Inflammatory macrophage (primary cell): ENCODE measurements at regions not wholly inside any gene's neighbourhood (a gene's known extent, or its start where the extent isn't known, plus 50 kb on each side); places are given as distances from the start of the nearest gene placed in this dataset.

Source experiments
- DNase-seq, 2 donors: peaks; one replicate each; pipeline ENCODE4 v3.0.0-alpha.2; 2020 to 2022

DNA sequence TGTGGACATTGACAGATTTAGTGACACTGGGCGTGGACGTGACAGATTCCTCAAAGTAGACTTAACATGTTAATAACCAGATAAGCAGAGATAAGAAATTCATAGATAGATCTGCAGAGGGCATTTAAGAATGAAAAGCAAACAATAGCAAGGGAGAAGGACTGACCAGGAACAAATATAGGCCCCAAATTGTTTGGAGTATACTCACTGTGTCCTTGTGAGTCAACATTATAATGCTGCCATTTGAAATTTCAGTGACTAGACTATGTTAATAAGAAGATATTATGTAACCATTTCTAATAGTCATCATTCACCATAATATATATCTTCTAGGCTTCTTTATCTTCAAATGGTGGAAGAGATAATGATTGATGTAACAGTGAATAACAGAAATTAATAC, 78.1 kb upstream of the SLC38A11 start:
- no peak for DNase-seq

DNA sequence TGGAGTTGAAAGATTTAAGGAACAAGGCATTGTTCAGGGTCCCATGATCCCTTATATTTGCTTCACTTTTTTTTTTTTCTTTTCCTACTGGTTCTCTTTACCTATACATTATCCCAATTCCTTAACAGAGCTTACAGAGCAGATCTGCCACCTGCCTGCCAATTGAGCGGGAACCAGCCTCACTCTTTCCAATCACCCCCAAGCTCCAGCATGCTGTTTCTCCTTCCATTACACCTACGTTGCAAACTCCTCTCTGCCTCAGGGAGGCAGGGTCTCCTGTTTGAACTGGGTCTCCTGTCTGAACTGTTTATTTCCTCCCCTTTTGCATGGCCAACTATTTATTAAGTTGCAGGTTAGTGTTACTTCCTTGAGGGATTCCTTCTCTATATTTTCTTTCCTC, 77.2 kb upstream of the SLC38A11 start:
- DNase-seq: no peak

DNA sequence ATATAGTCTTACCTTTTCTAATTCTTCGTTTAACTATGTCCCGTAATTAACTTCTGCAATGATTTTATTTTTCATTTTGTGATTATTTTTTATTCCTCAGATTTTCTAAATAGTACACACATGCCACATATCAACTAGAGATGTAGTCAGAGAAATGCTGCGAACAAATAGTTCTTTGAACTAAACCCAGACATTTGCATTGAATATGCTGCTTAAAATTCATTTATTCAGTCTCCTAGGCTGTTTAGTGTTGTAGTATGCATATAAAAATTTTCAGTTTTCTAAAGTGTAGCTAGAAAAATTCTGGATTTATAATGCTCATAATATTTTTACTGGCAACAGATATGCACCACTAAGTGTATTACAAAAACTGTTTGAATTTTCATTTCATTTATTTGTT, 68.9 kb upstream of the SLC38A11 start:
- DNase-seq: no peak

DNA sequence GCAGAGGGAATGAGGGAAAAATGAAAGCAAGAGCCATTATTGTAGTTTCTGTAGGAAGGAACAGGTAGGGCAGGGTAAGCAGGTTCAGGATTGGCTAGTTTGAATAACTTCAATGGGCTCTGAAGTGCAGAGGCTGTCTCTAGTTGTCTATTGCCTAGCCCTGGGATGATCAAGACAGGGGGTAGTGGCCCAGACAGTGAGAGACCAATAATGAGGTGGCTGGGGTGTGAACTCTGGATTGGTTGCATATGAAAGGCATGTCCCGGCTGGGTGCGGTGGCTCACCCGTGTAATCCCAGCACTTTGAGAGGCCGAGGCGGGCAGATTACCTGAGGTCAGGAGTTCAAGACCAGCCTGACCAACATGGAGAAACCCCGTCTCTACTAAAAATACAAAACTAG, 67.5 kb upstream of the SLC38A11 start:
- DNase-seq: no peak

DNA sequence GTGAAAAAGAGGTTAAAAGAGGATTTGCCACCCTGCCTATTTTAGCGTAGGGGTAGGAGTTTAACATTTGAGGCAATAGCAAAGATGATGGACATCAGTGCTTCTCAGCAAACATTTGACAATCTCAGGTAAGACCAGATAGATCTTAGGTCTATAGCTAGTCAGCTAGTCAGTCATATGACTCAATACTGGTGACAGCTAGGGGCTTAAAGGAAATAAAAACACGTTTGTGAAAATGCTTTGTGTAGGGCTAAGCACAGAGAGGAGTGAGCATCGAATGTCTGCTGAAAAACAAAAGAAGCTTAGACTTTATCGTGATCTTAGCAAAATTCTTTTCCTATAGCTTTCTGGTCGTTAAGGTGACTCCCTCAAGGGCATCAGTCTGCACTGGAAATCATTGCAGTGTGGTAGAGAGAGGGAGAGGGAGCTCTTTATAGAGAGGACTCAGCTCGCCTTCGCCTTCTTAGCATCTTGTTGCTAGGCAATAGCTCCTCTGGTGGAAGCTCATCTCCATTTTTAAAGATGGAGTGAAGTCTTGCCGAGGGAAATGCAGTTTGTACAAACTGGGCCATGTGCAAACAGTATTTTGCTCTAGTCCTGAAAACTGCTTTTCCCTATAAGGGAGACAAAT, 62.8 kb upstream of the SLC38A11 start:
- DNase-seq: no peak

DNA sequence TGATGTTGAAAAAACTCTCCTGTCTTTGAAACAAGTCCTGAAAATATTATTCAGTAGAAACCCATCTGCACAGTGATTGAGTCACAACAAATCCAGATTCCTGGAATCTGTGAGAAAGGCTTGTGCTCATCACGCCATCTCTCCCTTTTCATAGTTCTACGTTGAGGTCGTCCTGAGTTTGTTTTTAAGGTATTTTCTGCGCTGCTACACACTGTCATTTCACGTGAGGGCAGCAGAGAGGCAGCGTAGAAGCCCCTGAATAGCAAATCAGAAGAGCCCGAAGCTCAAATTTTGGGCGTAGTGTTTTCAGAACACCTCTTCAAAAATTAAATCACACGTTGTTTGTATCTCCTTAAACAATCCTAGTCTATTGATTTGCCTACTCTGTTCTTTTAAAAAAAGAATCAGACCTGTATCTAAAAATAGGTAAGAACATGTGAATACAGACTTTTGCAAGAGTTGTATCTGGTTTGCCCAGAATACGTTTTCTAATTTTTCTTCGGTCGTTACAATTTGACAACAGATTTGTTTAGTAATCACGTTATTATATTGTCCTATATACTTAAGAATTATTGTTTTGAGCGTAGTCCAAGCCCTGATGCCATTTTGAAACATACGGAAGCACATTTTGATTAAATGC, 61.6 kb upstream of the SLC38A11 start:
- no peak for DNase-seq

DNA sequence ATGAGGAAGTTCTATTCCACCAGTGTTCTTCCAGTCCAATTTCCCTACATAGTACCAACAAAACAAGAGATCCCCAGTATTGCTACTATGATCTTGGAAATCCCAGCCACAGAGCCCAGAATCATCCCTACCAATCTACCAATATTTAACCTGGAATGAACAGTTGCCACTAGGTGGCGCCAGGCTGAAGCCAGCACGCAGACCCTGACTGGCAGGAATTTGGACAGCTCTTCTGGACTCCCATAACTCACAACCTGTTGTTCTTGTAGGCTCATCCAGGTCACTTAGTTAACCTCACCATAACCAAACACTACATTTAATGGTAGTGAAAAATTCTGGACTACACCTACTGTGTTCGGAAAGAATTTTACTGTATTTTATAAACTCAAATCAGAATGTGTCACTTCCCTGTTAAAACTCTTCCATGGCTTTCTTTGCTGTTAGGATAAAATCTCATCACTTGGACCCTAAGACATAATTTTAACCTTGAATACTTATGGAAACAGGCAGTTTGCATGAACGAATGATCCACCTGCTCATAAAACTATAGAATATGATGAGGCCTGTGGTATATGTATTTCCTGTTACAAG, 59.8 kb upstream of the SLC38A11 start:
- peak; percentile 41 to 59 for DNase-seq

DNA sequence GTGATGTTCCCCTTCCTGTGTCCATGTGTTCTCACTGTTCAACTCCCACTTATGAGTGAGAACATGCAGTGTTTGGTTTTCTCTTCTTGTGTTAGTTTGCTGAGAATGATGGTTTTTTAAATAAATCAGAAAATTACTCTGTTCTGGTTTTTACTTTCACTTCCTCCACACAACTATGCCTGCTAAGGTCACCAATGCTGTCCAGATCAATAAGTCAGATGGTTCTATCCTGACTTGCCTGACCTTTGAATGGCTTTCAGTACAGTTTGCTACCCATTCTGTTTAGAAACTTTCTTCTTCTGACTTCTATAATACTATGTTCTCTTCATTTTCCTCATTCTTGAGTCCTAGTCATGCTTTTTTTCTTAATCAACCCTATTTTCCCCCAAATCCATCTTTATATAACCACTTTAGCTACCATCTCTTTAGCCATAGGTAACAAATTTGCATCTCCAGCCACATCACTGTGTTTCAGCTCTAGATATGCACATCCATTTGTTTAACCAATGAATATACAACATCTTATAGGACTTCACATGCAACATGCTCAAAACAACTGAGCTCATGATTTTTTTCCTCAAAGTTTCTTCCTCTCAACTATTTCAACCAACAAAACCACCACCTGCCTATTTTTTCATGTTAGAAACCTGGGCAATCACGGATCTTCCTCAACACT, 58.8 kb upstream of the SLC38A11 start:
- DNase-seq: no peak

DNA sequence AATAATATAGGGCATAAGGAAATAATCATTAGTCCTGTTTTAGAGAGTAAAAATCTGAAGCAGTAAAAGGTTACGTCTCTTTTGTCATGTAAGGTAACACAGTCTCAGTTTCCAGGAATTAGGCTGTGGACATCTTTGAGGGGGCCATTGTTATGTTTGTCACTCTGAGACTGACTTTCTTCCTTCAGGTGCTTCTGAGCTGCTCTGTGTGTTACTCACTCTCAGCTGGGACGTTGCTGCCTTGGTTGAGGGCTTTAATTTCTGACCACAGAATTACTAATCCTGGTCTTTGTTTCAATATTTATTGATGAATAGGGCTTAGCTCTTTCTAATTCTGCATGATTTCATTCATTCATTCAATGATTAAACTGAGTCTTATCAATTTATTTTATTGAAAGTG, 55.9 kb upstream of the SLC38A11 start:
- DNase-seq: no peak

DNA sequence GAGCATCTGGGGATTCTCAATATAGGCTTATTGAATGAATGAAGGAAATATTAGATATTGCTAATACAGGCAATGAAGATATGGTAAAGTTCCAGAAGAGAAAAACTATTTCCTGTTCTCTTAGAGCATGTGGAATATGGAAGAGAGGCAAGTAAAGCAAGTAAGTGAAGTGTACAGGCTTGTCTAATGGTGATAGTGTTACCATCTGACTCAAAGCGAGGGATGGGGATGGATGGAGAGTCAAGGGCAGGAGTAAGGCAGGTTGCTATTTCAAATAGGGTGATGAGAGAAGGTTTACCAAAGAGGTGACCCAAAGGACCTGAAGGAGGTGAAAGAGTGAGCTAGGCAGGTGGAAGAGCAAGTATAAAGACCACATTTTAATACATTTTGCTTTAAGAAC, 55.2 kb upstream of the SLC38A11 start:
- no peak for DNase-seq

DNA sequence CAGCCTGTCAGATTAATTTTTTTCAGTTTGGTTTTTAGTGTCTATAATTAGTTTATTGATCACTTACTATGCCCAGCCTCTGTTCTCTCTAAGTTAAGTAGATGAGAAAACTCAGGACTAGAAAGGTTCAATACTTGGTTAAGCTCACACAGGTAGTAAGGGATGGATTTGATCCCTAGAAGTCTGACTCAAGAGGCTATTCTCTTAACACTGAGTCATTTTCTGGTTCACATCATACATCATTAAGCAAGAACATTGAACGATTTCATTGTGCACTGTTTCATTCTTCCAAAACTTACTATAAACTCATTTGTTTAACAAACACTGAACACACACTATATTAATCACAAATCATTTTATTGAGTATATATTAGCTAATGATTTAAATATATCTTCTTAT, 54.1 kb upstream of the SLC38A11 start:
- no peak for DNase-seq

DNA sequence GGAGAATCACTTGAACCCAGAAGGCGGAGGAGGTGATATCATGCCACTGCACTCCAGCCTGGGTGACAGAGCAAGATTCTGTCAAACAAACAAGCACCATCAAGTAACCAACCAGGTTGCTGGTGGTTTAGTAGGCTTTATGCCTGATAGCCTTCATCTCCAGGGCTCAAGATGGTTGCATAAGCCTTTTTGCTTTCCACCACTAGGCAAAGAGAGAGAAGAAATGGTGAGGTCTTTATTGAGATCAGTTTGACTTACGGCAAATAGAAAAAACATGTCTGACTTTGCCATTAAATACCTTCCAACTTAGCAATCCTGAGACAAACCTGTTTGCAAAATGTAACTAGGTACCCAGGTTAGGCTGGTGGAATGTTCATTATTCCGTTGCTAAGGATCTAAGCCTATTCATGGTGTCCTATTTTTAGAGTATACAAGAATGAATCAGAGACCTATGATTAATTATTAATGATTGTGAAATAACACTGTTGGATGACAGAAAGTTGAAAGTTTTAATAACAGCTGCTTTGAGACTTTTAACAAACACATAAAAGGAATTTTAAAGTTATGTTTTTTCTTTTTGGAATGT, 53.5 kb upstream of the SLC38A11 start:
- no peak for DNase-seq

DNA sequence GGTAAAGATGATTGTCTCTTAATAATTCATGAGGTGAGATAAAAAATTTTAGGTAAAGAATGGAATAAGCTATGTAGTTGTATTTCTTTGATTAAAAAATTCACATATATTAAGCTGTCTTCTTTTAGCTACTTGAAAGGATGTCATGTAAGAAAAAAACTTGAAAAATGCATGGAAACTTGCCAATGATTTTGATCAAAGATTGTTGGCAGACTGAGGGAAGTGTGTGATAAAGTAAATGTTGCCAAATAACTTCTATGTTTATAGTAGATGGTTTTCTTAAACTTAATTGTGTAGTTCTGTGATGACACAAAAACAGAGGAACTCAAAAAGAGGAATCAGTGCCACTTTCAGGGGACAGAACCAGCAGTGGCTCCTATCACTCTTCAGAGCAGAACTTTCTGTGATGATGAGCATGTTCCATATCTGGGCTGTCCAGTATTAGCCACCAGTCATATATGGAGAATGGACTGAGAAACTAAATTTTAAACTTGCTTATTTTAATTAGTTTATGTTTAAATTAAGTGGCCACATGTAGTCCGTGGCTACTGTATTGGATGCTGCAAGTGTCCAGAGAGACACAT, 51.9 kb upstream of the SLC38A11 start:
- peak; percentile 10 to 34 for DNase-seq
